Heart left ventricle (tissue), 16 donors: ENCODE measurements at regions not wholly inside any gene's neighbourhood (a gene's known extent, or its start where the extent isn't known, plus 50 kb on each side); places are given as distances from the start of the nearest gene placed in this dataset.

Experiments
- ATAC-seq, 4 donors: fragments of 200-7000 bp; cut with Tn5 transposase; one replicate each; pipeline ENCODE4 v1.9.1; 2020 to 2022; ENCODE audit warnings: moderate library complexity in 4 of 4, mild to moderate bottlenecking in 3 of 4, moderate number of reproducible peaks in 1 of 4
- DNase-seq, 5 donors: peaks; one replicate each; pipeline ENCODE4 v3.0.0-alpha.2; 2020
- H3K27ac ChIP-seq, 12 donors: fragments of 200-600 bp; sonication (generic) in 4 of 12; one replicate each; pipeline versions ENCODE4 v1.5.0 to v1.8.0; 2016 to 2022; ENCODE audit warnings: mild to moderate bottlenecking in 2 of 12
- H3K27me3 ChIP-seq, 9 donors: fragments of 200-600 bp; sonication (generic) in 2 of 9; one replicate each; pipeline versions ENCODE4 v1.5.1 to v1.8.0; 2016 to 2022; ENCODE audit warnings: mild to moderate bottlenecking in 3 of 9
- H3K36me3 ChIP-seq, 9 donors: fragments of 200-600 bp; sonication (generic) in 2 of 9; one replicate each; pipeline versions ENCODE4 v1.5.0 to v1.8.0; 2018 to 2022; ENCODE audit warnings: mild to moderate bottlenecking in 2 of 9
- H3K4me1 ChIP-seq, 12 donors: fragments of 200-600 bp; sonication (generic) in 4 of 12; one replicate each; pipeline versions ENCODE4 v1.5.0 to v1.8.0; 2016 to 2022; ENCODE audit warnings: mild to moderate bottlenecking in 3 of 12
- H3K4me3 ChIP-seq, 12 donors: fragments of 200-600 bp; sonication (generic) in 4 of 12; one replicate each; pipeline versions ENCODE4 v1.5.0 to v1.8.0; 2017 to 2022; ENCODE audit warnings: mild to moderate bottlenecking in 9 of 12, moderate library complexity in 4 of 12
- H3K9me3 ChIP-seq, 12 donors: fragments of 200-600 bp; sonication (generic) in 4 of 12; one replicate each; pipeline versions ENCODE4 v1.5.0 to v1.8.0; 2016 to 2022; ENCODE audit warnings: mild to moderate bottlenecking in 1 of 12
- CTCF ChIP-seq, 12 donors: fragments of 200-600 bp; sonication (generic) in 4 of 12; IDR thresholded peaks; one replicate each; pipeline versions ENCODE4 v1.5.0 to v1.8.0; 2018 to 2022; ENCODE audit warnings: antibody characterized with exemption in 12 of 12, mild to moderate bottlenecking in 5 of 12
- POLR2A ChIP-seq, 2 donors: fragments of 450-650 bp; IDR thresholded peaks; one replicate each; pipeline ENCODE4 v1.6.1; 2017; ENCODE audit warnings: antibody characterized with exemption in 2 of 2, mild to moderate bottlenecking in 2 of 2, moderate library complexity in 2 of 2
- WGBS, 4 donors: extraction: QIAGEN DNeasy Blood & Tissue Kit in 2 of 4; methylation state at CpG; one replicate each; pipeline versions ENCODE4 v1.1.5 to v1.1.7; 2013 to 2018; 5-methylcytosine and 5-hydroxymethylcytosine counted together
- intact Hi-C, 10 donors: fragments of 100-400 bp; cut with DNase I; formaldehyde crosslinking; loops; one replicate each; pipeline versions ENCODE4 v1.11.1 to v1.14.2; 2022
- donor health status: ischemic (EF 13 %, LVEDD 7.1; RV severe dilation, severe dysfunction).
- donor health status: healthy with polysubstance abuse.
- donor health status: DM: no; HTN: yes; CAD: no.
- donor health status: DM: no; HTN: no; CAD: no.
- donor health status: ischemic (EF 25% LVEDD 6.9; RV normal size, moderate dysfunction).
- donor health status: ischemic (EF 25% LVEDD 5.7; RV mildly dilated, moderate dysfunction).
- donor health status: healthy.
- donor health status: DM: yes; HTN: yes; CAD: no.
- donor health status: ischemic (EF 35%, LVEDD 5.7; RV mildly dilated, moderate dysfunction).
- donor health status: nonischemic (EF 11% LVEDD 7.7; RV severe dilation, severe dysfunction).
- donor health status: DM: yes; HTN: yes; CAD: no.
- donor health status: PGD.
- donor health status: ischemic (EF 29% LVEDD 5.4; RV normal size, mild dysfunction).
- donor health status: nonischemic (EF 23%, LVEDD 6.1; RV moderate dilation, normal function).

DNA sequence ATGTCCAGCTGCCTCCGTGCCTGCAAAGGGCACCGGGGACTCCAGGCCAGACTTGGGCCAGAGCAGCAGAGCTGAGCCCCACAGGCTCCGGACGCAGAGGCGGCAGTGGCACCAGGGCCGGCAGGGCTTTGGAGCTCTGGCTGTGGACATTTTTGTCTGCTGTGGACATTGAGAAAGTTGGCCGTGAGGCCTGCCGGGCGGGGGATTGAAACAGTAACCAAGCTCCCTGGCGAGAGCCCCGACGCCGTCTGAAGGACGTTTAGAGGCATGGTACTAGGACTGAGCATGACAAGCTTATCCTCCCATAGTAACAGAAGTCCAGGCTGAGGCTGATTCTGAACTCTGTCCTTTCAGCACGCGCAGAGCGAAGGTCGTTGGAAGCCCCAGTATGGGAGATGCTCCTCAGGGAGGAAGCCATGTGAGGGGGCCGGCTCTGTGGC is 323.8 kb downstream of the AMY1C start:
- Histone ChIP-seq H3K27me3 (no peaks in the 10 kb centered on the region), H3K4me1 (no peaks in the 10 kb centered on the region), H3K27ac (no peak overlapping the region), H3K36me3 (no peaks in the 10 kb centered on the region), H3K9me3 (peaks cover 0 to 5% (median 0%) of the 10 kb centered on the region in 12 donors), H3K4me3 (no peak overlapping the region)
- 81 to 95% (median 89%) methylated on average over 14 to 19 of the region's 19 CpGs for WGBS, 4 donors
- DNase-seq, result no peak
- TF ChIP-seq CTCF (IDR thresholded peaks at IDR 0.05), result no peak
- TF ChIP-seq POLR2A (IDR thresholded peaks at IDR 0.05), result no peak
- no peak for ATAC-seq
- intact Hi-C loops, result no loop called here

DNA sequence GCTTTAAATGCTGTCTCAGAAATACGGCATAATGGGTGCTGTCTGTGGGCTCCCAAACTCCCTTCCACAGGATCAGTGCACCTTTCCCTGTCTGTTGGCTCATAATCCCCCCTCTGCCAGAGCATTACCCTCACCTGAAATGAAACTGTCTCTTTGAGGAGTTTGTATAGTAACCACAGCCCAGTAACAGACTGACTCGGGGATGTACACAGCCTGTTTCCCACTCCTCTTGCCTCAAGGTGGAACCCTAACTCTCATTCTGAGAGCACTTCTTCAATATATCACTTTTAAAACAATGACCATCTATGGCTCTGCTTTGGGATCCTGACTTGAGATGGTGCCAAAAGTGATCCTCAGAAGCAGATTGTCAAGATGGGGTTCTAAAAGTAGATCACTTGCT is 332.5 kb downstream of the AMY1C start:
- Histone ChIP-seq H3K27me3 (no peaks in the 10 kb centered on the region), H3K4me1 (no peaks in the 10 kb centered on the region), H3K27ac (no peak overlapping the region), H3K9me3 (no peaks in the 10 kb centered on the region), H3K4me3 (no peak overlapping the region), H3K36me3 (no peaks in the 10 kb centered on the region)
- DNase-seq, result no peak
- TF ChIP-seq CTCF (IDR thresholded peaks at IDR 0.05) (no peak), POLR2A (IDR thresholded peaks at IDR 0.05) (no peak)
- 70 to 77% (median 74%) methylated on average over 2 of the region's 2 CpGs for WGBS, 4 donors
- ATAC-seq, result no peak
- intact Hi-C loops, result no loop called here

GRCh38 chr1:104084380-104084779 is 334.7 kb downstream of the AMY1C start:
- H3K4me1 ChIP-seq, result no peaks in the 10 kb centered on the region
- H3K9me3 ChIP-seq, result no peaks in the 10 kb centered on the region
- H3K27me3 ChIP-seq, result no peaks in the 10 kb centered on the region
- WGBS, 4 donors, result 41 to 72% (median 68%) methylated on average over 3 of the region's 3 CpGs
- no peaks in the 10 kb centered on the region for H3K36me3 ChIP-seq
- H3K27ac ChIP-seq, result no peak overlapping the region
- no peak overlapping the region for H3K4me3 ChIP-seq
- no peak for TF ChIP-seq CTCF (IDR thresholded peaks at IDR 0.05)
- TF ChIP-seq POLR2A (IDR thresholded peaks at IDR 0.05), result no peak
- intact Hi-C loops, result no loop called here
- no peak for ATAC-seq
- DNase-seq, result no peak

DNA sequence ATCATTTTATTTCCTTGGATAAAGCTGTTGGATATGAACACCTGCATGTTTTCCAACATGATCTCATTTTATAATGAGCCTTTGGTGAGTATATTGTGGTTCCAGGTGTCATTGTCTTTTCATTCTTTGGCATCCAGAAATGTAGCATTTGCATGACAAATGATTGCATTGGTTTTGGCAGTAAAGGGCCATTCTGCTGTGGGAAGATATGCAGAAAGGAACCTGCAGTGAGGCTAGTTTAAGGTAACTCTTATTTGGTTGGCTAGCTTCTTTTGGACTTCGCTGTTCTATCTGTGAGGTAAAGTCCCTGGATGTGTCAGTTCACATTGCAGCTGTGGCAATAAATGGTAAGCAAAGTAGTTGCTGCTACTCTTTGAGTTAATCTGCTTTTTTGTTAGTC is 343.0 kb downstream of the AMY1C start:
- DNase-seq (no peak), ATAC-seq (no peak)
- H3K4me1 ChIP-seq, result no peaks in the 10 kb centered on the region
- 67 to 84% (median 74%) methylated on average over 1 of the region's 1 CpG for WGBS, 4 donors
- intact Hi-C loops, result no loop called here
- H3K27ac ChIP-seq, result no peak overlapping the region
- H3K36me3 ChIP-seq, result no peaks in the 10 kb centered on the region
- H3K27me3 ChIP-seq, result no peaks in the 10 kb centered on the region
- TF ChIP-seq CTCF (IDR thresholded peaks at IDR 0.05) (no peak), POLR2A (IDR thresholded peaks at IDR 0.05) (no peak)
- no peak overlapping the region for H3K4me3 ChIP-seq
- H3K9me3 ChIP-seq, result no peaks in the 10 kb centered on the region
